OCI-LY1 (cell line): ENCODE measurements at regions not wholly inside any gene's neighbourhood (a gene's known extent, or its start where the extent isn't known, plus 50 kb on each side); places are given as distances from the start of the nearest gene placed in this dataset.

ENCODE experiments used
- H2AFZ ChIP-seq: fragments of 200-600 bp; sonication (generic), shearing (Covaris generic); 2 replicates; pipeline ENCODE4 v1.6.0; 2014; ENCODE audit warnings: antibody characterized with exemption, mild to moderate bottlenecking, low read length
- H3F3A ChIP-seq: fragments of 200-600 bp; sonication (generic), shearing (Covaris generic); 2 replicates; pipeline ENCODE4 v1.6.0; 2014; ENCODE audit warnings: mild to moderate bottlenecking, antibody characterized with exemption, low read length, moderate library complexity; ENCODE audit not compliant: insufficient read depth
- H3K27ac ChIP-seq: fragments of 200-600 bp; sonication (generic); 2 replicates; pipeline ENCODE4 v1.5.1; 2014; ENCODE audit warnings: low read length, mixed run types, mild to moderate bottlenecking, low read depth; ENCODE audit not compliant: poor library complexity, severe bottlenecking
- H3K27me3 ChIP-seq: fragments of 200-600 bp; sonication (generic); 2 replicates; pipeline ENCODE4 v1.6.0; 2014; ENCODE audit warnings: antibody characterized with exemption, mild to moderate bottlenecking, low read length, moderate library complexity; ENCODE audit not compliant: insufficient read depth
- H3K36me3 ChIP-seq: fragments of 200-600 bp; sonication (generic); 2 replicates; pipeline ENCODE4 v1.6.1; 2014; ENCODE audit warnings: mild to moderate bottlenecking, antibody characterized with exemption, low read length, moderate library complexity, mixed read lengths; ENCODE audit not compliant: insufficient read depth
- H3K4me1 ChIP-seq: fragments of 200-600 bp; sonication (generic); 2 replicates; pipeline ENCODE4 v1.5.1; 2014; ENCODE audit warnings: mild to moderate bottlenecking, low read length, moderate library complexity; ENCODE audit not compliant: insufficient read depth, severe bottlenecking
- H3K4me2 ChIP-seq: fragments of 200-600 bp; sonication (generic), shearing (Covaris generic); 2 replicates; pipeline ENCODE4 v1.6.1; 2014; ENCODE audit warnings: low read length
- H3K4me3 ChIP-seq: fragments of 200-600 bp; sonication (generic); 2 replicates; pipeline ENCODE4 v1.5.1; 2014; ENCODE audit warnings: low read length, low read depth, mild to moderate bottlenecking, mixed read lengths; ENCODE audit not compliant: poor library complexity, severe bottlenecking
- H3K79me2 ChIP-seq: fragments of 200-600 bp; shearing (Covaris generic); 2 replicates; pipeline ENCODE4 v1.6.1; 2016; ENCODE audit warnings: mixed run types, low read length, mixed read lengths; ENCODE audit not compliant: insufficient read depth
- H3K9ac ChIP-seq: fragments of 200-600 bp; sonication (generic), shearing (Covaris generic); 2 replicates; pipeline ENCODE4 v1.6.1; 2014; ENCODE audit warnings: mild to moderate bottlenecking, low read length, mixed read lengths
- H3K9me2 ChIP-seq: fragments of 200-600 bp; sonication (generic), shearing (Covaris generic); 2 replicates; pipeline ENCODE4 v1.6.1; 2014; ENCODE audit warnings: low read depth, mild to moderate bottlenecking, low read length, mixed read lengths
- H3K9me3 ChIP-seq: fragments of 200-600 bp; shearing (Covaris generic); 2 replicates; pipeline ENCODE4 v1.6.1; 2014; ENCODE audit warnings: low read length, mixed read lengths
- H4K20me1 ChIP-seq: fragments of 200-600 bp; sonication (generic), shearing (Covaris generic); 2 replicates; pipeline ENCODE4 v1.6.0; 2016; ENCODE audit warnings: mild to moderate bottlenecking, low read length; ENCODE audit not compliant: insufficient read depth
- CTCF ChIP-seq: fragments of 200-600 bp; sonication (generic), shearing (Covaris generic); IDR thresholded peaks from 2 replicates; pipeline ENCODE4 v1.5.1; 2017; ENCODE audit warnings: mild to moderate bottlenecking, antibody characterized with exemption, low read length, moderate library complexity, mixed read lengths
- EZH2 ChIP-seq: fragments of 200-600 bp; sonication (generic), shearing (Covaris generic); IDR thresholded peaks from 2 replicates; pipeline ENCODE4 v1.8.0; 2017; ENCODE audit warnings: borderline replicate concordance, mixed run types, mild to moderate bottlenecking, antibody characterized with exemption, low read length, moderate library complexity, mixed read lengths

- Histone ChIP-seq H3F3A (no peaks in the 10 kb centered on the region), H3K4me2 (no peak overlapping the region), H2AFZ (no peak overlapping the region), H3K36me3 (no peaks in the 10 kb centered on the region), H3K27me3 (no peaks in the 10 kb centered on the region), H3K9ac (no peak overlapping the region), H3K4me3 (no peak overlapping the region), H3K9me3 (no peaks in the 10 kb centered on the region), H3K27ac (no peak overlapping the region), H3K79me2 (no peaks in the 10 kb centered on the region), H3K9me2 (no peaks in the 10 kb centered on the region), H3K4me1 (no peaks in the 10 kb centered on the region), H4K20me1 (no peaks in the 10 kb centered on the region)
- TF ChIP-seq CTCF (no peak), EZH2 (no peak)
Measured at GRCh38 chr1:60600532-60600931, 481.8 kb upstream of the NFIA start.

GRCh38 chr1:60599574-60599973, 482.8 kb upstream of the NFIA start:
- no peak for TF ChIP-seq EZH2
- no peak for TF ChIP-seq CTCF
- no peaks in the 10 kb centered on the region for H4K20me1 ChIP-seq
- no peak overlapping the region for H2AFZ ChIP-seq

GRCh38 chr1:60598041-60598910, 484.1 kb upstream of the NFIA start:
- Histone ChIP-seq H3K4me2 (no peak overlapping the region), H3K9me3 (no peaks in the 10 kb centered on the region), H3K4me3 (no peak overlapping the region), H3F3A (no peaks in the 10 kb centered on the region), H3K9me2 (no peaks in the 10 kb centered on the region), H4K20me1 (no peaks in the 10 kb centered on the region), H2AFZ (no peak overlapping the region), H3K36me3 (no peaks in the 10 kb centered on the region), H3K27me3 (no peaks in the 10 kb centered on the region), H3K9ac (no peak overlapping the region), H3K4me1 (no peaks in the 10 kb centered on the region), H3K79me2 (no peaks in the 10 kb centered on the region), H3K27ac (no peak overlapping the region)
- no peak for TF ChIP-seq CTCF
- TF ChIP-seq EZH2 = no peak

More at GRCh38 chr1:60599574-60599973, 482.8 kb upstream of the NFIA start:
- Histone ChIP-seq H3K4me3 (no peak overlapping the region), H3K9ac (no peak overlapping the region), H3K27ac (no peak overlapping the region), H3K27me3 (no peaks in the 10 kb centered on the region), H3K4me1 (no peaks in the 10 kb centered on the region), H3K79me2 (no peaks in the 10 kb centered on the region), H3K9me2 (no peaks in the 10 kb centered on the region), H3F3A (no peaks in the 10 kb centered on the region), H3K4me2 (no peak overlapping the region), H3K36me3 (no peaks in the 10 kb centered on the region), H3K9me3 (no peaks in the 10 kb centered on the region)
